ENCODE measurements at regions not wholly inside any gene's neighbourhood (a gene's known extent, or its start where the extent isn't known, plus 50 kb on each side); places are given as distances from the start of the nearest gene placed in this dataset.
A peak's percentile ranks its signal among the peaks of the same experiment; 100 is the strongest.

DNA sequence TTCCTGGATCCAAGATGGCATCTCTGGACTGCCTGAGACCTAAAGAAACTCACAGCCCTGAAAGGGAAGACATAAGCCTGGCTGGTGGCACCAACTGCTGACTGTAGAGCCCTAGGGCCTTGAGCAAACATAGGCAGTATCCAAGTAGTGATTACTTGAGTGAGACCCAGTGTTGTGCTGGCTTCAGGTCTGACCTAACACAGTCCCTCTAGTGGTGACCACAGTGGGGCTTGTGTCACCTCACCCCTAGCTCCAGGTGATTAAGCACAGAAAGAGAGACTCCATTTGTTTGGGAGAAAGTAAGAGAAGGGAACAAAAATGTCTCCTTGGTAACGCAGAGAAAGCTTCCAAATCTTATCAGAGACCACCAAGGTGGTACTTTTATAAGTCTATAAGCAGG, 496.3 kb upstream of the HTR2C start:
- H3K4me3 Mint-ChIP-seq = no peak overlapping the region
- H3K9me3 Mint-ChIP-seq = no peaks in the 10 kb centered on the region; the same call in 2 of the 3 replicates
- Histone ChIP-seq H2AFZ (no peak overlapping the region), H3K4me3 (no peak overlapping the region), H3K27ac (ENCODE audit: low read depth) (no peak overlapping the region), H3K9me2 (ENCODE audit: insufficient read depth) (no peaks in the 10 kb centered on the region), H3K79me2 (replicated peaks; ENCODE audit: insufficient read depth) (no peaks in the 10 kb centered on the region), H3K4me2 (no peak overlapping the region), H3K4me1 (ENCODE audit: insufficient read depth) (no peaks in the 10 kb centered on the region), H3K36me3 (ENCODE audit: insufficient read depth) (no peaks in the 10 kb centered on the region), H3K27me3 (ENCODE audit: insufficient read depth) (no peaks in the 10 kb centered on the region), H4K20me1 (replicated peaks; ENCODE audit: insufficient read depth) (no peaks in the 10 kb centered on the region), H3F3A (replicated peaks; ENCODE audit: low read depth) (no peaks in the 10 kb centered on the region)
- no peaks in the 10 kb centered on the region for H3K27me3 Mint-ChIP-seq (ENCODE audit: insufficient read depth, low read depth, poor library complexity)
- H3K27ac Mint-ChIP-seq = no peak overlapping the region
- DNase-seq (ENCODE audit: low spot score) = no peak
- no peak for ATAC-seq
- TF ChIP-seq, protein P1, sequence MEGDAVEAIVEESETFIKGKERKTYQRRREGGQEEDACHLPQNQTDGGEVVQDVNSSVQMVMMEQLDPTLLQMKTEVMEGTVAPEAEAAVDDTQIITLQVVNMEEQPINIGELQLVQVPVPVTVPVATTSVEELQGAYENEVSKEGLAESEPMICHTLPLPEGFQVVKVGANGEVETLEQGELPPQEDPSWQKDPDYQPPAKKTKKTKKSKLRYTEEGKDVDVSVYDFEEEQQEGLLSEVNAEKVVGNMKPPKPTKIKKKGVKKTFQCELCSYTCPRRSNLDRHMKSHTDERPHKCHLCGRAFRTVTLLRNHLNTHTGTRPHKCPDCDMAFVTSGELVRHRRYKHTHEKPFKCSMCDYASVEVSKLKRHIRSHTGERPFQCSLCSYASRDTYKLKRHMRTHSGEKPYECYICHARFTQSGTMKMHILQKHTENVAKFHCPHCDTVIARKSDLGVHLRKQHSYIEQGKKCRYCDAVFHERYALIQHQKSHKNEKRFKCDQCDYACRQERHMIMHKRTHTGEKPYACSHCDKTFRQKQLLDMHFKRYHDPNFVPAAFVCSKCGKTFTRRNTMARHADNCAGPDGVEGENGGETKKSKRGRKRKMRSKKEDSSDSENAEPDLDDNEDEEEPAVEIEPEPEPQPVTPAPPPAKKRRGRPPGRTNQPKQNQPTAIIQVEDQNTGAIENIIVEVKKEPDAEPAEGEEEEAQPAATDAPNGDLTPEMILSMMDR (conservative IDR thresholded peaks at IDR 0.05; ENCODE audit: low read depth in 2 of 2) = peak in 1 of 2 experiments; percentile 20; a peak in 3 of 4 replicates
- TF ChIP-seq, protein P2, sequence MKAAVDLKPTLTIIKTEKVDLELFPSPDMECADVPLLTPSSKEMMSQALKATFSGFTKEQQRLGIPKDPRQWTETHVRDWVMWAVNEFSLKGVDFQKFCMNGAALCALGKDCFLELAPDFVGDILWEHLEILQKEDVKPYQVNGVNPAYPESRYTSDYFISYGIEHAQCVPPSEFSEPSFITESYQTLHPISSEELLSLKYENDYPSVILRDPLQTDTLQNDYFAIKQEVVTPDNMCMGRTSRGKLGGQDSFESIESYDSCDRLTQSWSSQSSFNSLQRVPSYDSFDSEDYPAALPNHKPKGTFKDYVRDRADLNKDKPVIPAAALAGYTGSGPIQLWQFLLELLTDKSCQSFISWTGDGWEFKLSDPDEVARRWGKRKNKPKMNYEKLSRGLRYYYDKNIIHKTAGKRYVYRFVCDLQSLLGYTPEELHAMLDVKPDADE (IDR thresholded peaks at IDR 0.05) = no peak
- TF ChIP-seq POLR2AphosphoS5 (IDR thresholded peaks at IDR 0.05; ENCODE audit: low read depth) = no peak
- no peak for TF ChIP-seq ZNF331 (CRISPR knock-in tag; IDR thresholded peaks at IDR 0.05; ENCODE audit: low read depth)
- TF ChIP-seq, protein P3, sequence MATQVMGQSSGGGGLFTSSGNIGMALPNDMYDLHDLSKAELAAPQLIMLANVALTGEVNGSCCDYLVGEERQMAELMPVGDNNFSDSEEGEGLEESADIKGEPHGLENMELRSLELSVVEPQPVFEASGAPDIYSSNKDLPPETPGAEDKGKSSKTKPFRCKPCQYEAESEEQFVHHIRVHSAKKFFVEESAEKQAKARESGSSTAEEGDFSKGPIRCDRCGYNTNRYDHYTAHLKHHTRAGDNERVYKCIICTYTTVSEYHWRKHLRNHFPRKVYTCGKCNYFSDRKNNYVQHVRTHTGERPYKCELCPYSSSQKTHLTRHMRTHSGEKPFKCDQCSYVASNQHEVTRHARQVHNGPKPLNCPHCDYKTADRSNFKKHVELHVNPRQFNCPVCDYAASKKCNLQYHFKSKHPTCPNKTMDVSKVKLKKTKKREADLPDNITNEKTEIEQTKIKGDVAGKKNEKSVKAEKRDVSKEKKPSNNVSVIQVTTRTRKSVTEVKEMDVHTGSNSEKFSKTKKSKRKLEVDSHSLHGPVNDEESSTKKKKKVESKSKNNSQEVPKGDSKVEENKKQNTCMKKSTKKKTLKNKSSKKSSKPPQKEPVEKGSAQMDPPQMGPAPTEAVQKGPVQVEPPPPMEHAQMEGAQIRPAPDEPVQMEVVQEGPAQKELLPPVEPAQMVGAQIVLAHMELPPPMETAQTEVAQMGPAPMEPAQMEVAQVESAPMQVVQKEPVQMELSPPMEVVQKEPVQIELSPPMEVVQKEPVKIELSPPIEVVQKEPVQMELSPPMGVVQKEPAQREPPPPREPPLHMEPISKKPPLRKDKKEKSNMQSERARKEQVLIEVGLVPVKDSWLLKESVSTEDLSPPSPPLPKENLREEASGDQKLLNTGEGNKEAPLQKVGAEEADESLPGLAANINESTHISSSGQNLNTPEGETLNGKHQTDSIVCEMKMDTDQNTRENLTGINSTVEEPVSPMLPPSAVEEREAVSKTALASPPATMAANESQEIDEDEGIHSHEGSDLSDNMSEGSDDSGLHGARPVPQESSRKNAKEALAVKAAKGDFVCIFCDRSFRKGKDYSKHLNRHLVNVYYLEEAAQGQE (IDR thresholded peaks at IDR 0.05; ENCODE audit: unreplicated experiment) = no peak
- no peaks in the 10 kb centered on the region for H3K36me3 Mint-ChIP-seq (ENCODE audit: low read depth)
- no peaks in the 10 kb centered on the region for H3K4me1 Mint-ChIP-seq

DNA sequence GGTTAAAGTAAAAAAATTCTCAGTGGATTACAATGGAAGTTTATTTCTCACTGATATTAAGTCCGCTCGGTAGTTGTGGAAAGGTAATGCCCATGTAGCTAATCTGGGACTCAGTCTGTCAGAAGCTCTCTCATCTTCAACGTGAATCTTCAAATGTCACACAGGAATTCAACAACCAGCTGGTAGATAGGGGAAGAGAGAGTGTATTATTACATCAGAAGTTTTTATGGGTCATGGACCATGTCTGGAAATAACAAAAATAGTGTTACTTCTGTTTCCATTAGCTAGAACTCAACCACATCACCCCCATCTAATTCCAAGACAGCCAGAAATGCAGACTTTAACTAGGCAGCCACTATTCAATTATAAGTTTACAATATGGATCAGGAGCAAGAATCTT, 506.1 kb upstream of the HTR2C start:
- peaks cover 3% of the 10 kb centered on the region; the same call in 1 of the 3 replicates for H3K9me3 Mint-ChIP-seq
- no peak for ATAC-seq
- no peaks in the 10 kb centered on the region for H4K20me1 ChIP-seq (replicated peaks; ENCODE audit: insufficient read depth)
- TF ChIP-seq EZH2 (IDR thresholded peaks at IDR 0.05; ENCODE audit: low read depth, unreplicated experiment) (no peak), ZNF331 (CRISPR knock-in tag; IDR thresholded peaks at IDR 0.05; ENCODE audit: low read depth) (no peak), CREB1 (CRISPR knock-in tag; IDR thresholded peaks at IDR 0.05; ENCODE audit: low read depth) (no peak), JUNB (IDR thresholded peaks at IDR 0.05; ENCODE audit: unreplicated experiment) (no peak)
- TF ChIP-seq, protein P4, sequence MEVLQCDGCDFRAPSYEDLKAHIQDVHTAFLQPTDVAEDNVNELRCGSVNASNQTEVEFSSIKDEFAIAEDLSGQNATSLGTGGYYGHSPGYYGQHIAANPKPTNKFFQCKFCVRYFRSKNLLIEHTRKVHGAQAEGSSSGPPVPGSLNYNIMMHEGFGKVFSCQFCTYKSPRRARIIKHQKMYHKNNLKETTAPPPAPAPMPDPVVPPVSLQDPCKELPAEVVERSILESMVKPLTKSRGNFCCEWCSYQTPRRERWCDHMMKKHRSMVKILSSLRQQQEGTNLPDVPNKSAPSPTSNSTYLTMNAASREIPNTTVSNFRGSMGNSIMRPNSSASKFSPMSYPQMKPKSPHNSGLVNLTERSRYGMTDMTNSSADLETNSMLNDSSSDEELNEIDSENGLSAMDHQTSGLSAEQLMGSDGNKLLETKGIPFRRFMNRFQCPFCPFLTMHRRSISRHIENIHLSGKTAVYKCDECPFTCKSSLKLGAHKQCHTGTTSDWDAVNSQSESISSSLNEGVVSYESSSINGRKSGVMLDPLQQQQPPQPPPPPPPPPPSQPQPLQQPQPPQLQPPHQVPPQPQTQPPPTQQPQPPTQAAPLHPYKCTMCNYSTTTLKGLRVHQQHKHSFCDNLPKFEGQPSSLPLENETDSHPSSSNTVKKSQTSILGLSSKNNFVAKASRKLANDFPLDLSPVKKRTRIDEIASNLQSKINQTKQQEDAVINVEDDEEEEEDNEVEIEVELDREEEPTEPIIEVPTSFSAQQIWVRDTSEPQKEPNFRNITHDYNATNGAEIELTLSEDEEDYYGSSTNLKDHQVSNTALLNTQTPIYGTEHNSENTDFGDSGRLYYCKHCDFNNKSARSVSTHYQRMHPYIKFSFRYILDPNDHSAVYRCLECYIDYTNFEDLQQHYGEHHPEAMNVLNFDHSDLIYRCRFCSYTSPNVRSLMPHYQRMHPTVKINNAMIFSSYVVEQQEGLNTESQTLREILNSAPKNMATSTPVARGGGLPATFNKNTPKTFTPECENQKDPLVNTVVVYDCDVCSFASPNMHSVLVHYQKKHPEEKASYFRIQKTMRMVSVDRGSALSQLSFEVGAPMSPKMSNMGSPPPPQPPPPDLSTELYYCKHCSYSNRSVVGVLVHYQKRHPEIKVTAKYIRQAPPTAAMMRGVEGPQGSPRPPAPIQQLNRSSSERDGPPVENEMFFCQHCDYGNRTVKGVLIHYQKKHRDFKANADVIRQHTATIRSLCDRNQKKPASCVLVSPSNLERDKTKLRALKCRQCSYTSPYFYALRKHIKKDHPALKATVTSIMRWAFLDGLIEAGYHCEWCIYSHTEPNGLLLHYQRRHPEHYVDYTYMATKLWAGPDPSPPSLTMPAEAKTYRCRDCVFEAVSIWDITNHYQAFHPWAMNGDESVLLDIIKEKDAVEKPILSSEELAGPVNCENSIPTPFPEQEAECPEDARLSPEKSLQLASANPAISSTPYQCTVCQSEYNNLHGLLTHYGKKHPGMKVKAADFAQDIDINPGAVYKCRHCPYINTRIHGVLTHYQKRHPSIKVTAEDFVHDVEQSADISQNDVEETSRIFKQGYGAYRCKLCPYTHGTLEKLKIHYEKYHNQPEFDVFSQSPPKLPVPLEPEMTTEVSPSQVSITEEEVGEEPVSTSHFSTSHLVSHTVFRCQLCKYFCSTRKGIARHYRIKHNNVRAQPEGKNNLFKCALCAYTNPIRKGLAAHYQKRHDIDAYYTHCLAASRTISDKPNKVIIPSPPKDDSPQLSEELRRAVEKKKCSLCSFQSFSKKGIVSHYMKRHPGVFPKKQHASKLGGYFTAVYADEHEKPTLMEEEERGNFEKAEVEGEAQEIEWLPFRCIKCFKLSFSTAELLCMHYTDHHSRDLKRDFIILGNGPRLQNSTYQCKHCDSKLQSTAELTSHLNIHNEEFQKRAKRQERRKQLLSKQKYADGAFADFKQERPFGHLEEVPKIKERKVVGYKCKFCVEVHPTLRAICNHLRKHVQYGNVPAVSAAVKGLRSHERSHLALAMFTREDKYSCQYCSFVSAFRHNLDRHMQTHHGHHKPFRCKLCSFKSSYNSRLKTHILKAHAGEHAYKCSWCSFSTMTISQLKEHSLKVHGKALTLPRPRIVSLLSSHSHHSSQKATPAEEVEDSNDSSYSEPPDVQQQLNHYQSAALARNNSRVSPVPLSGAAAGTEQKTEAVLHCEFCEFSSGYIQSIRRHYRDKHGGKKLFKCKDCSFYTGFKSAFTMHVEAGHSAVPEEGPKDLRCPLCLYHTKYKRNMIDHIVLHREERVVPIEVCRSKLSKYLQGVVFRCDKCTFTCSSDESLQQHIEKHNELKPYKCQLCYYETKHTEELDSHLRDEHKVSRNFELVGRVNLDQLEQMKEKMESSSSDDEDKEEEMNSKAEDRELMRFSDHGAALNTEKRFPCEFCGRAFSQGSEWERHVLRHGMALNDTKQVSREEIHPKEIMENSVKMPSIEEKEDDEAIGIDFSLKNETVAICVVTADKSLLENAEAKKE (CRISPR knock-in tag; IDR thresholded peaks at IDR 0.05) = no peak

More for the DNA sequence above, 506.1 kb upstream of the HTR2C start:
- H3K4me2 ChIP-seq = no peak overlapping the region
- H3K27me3 ChIP-seq (ENCODE audit: insufficient read depth) = no peaks in the 10 kb centered on the region
- H3K4me3 ChIP-seq = no peak overlapping the region
- H3K27ac ChIP-seq (ENCODE audit: low read depth) = no peak overlapping the region
- H2AFZ ChIP-seq = no peak overlapping the region
- H3K79me2 ChIP-seq (replicated peaks; ENCODE audit: insufficient read depth) = no peaks in the 10 kb centered on the region
- peaks cover 18% of the 10 kb centered on the region for H3K4me1 ChIP-seq (ENCODE audit: insufficient read depth)
- peaks cover 3% of the 10 kb centered on the region; the same call in 2 of the 3 replicates for H3K36me3 Mint-ChIP-seq (ENCODE audit: low read depth)
- H3K4me1 Mint-ChIP-seq = peaks cover 15% of the 10 kb centered on the region; the same call in 2 of the 3 replicates
- no peaks in the 10 kb centered on the region for H3K36me3 ChIP-seq (ENCODE audit: insufficient read depth)
- no peaks in the 10 kb centered on the region for H3K27me3 Mint-ChIP-seq (ENCODE audit: insufficient read depth, low read depth, poor library complexity)
- no peak for DNase-seq (ENCODE audit: low spot score)
- H3K9me2 ChIP-seq (ENCODE audit: insufficient read depth) = no peaks in the 10 kb centered on the region
- H3K27ac Mint-ChIP-seq = no peak overlapping the region
- no peak overlapping the region for H3K4me3 Mint-ChIP-seq
- no peaks in the 10 kb centered on the region for H3F3A ChIP-seq (replicated peaks; ENCODE audit: low read depth)

Measured in GM23338 (cell line).